Aorta (tissue), 5 donors: ENCODE measurements at regions not wholly inside any gene's neighbourhood (a gene's known extent, or its start where the extent isn't known, plus 50 kb on each side); places are given as distances from the start of the nearest gene placed in this dataset.

Source experiments
- ATAC-seq: fragments of 200-7000 bp; cut with Tn5 transposase; one replicate; pipeline ENCODE4 v1.9.1; 2022; ENCODE audit warnings: moderate library complexity; ENCODE audit not compliant: low FRiP score
- DNase-seq, 2 donors: peaks; one replicate each; pipeline ENCODE4 v3.0.0-alpha.2; 2020
- H3K27ac ChIP-seq, 2 donors: one replicate each; pipeline ENCODE4 v1.5.1; 2013; ENCODE audit warnings: low read length in 2 of 2, mild to moderate bottlenecking in 2 of 2, moderate library complexity in 2 of 2, control low read depth in 1 of 2, inconsistent platforms in 1 of 2, low read depth in 1 of 2
- H3K27me3 ChIP-seq, 2 donors: one replicate each; pipeline ENCODE4 v1.6.1; 2013; ENCODE audit warnings: control low read depth in 1 of 2, low read length in 1 of 2, mild to moderate bottlenecking in 1 of 2, moderate library complexity in 1 of 2; ENCODE audit not compliant: insufficient read depth in 2 of 2, control insufficient read depth in 1 of 2
- H3K36me3 ChIP-seq, 2 donors: one replicate each; pipeline ENCODE4 v1.6.1; 2013; ENCODE audit warnings: control low read depth in 1 of 2, low read length in 1 of 2, mild to moderate bottlenecking in 1 of 2; ENCODE audit not compliant: insufficient read depth in 2 of 2, control insufficient read depth in 1 of 2
- H3K4me1 ChIP-seq, 2 donors: one replicate each; pipeline ENCODE4 v1.6.1; 2013; ENCODE audit warnings: low read length in 2 of 2, control low read depth in 1 of 2, mild to moderate bottlenecking in 1 of 2, moderate library complexity in 1 of 2; ENCODE audit not compliant: insufficient read depth in 2 of 2, control insufficient read depth in 1 of 2
- H3K4me3 ChIP-seq, 2 donors: one replicate each; pipeline ENCODE4 v1.5.1; 2013; ENCODE audit warnings: low read length in 2 of 2, control low read depth in 1 of 2, mild to moderate bottlenecking in 1 of 2
- H3K9me3 ChIP-seq: one replicate; pipeline ENCODE4 v1.6.1; 2013; ENCODE audit warnings: mild to moderate bottlenecking, low read length; ENCODE audit not compliant: control insufficient read depth
- WGBS, 2 donors: extraction: QIAGEN DNeasy Blood & Tissue Kit; methylation state at CpG; one replicate each; pipeline ENCODE4 v1.1.7; 2013; 5-methylcytosine and 5-hydroxymethylcytosine counted together
- intact Hi-C, 2 donors: fragments of 100-400 bp; cut with DNase I; formaldehyde crosslinking; loops; one replicate each; pipeline versions ENCODE4 v1.14.2 to v1.15.0; 2022
- donor health status: healthy with polysubstance abuse.
- donor health status: Bipolar disorder and iron deficiency.
- donor health status: DM: no; HTN: no; CAD: no.
- donor health status: DM: no; HTN: no; CAD: no.
- donor health status: DM: yes; HTN: yes; CAD: no.

- ATAC-seq (no peak), DNase-seq (no peak)
- no peak overlapping the region for H3K27ac ChIP-seq
- no peaks in the 10 kb centered on the region for H3K4me1 ChIP-seq
- H3K27me3 ChIP-seq: no peaks in the 10 kb centered on the region
- WGBS, 2 donors: 89 to 90% methylated on average over 2 of the region's 2 CpGs
- no peaks in the 10 kb centered on the region for H3K9me3 ChIP-seq
- intact Hi-C loops: no loop called here
- no peak overlapping the region for H3K4me3 ChIP-seq
- H3K36me3 ChIP-seq: no peaks in the 10 kb centered on the region
These were observed 931.7 kb downstream of the CENPC start for GRCh38 chr4:66613591-66613990.

- 94 to 98% methylated on average over 2 of the region's 2 CpGs for WGBS, 2 donors
- H3K9me3 ChIP-seq: no peaks in the 10 kb centered on the region
- DNase-seq (no peak), ATAC-seq (no peak)
- H3K4me3 ChIP-seq: no peak overlapping the region
- no peaks in the 10 kb centered on the region for H3K36me3 ChIP-seq
- H3K4me1 ChIP-seq: no peaks in the 10 kb centered on the region
- intact Hi-C loops: no loop called here
- no peak overlapping the region for H3K27ac ChIP-seq
- no peaks in the 10 kb centered on the region for H3K27me3 ChIP-seq
These were observed 936.3 kb downstream of the CENPC start for GRCh38 chr4:66609014-66609413.

GRCh38 chr4:66606908-66607307, 936.6 kb upstream of the EPHA5 start:
- Histone ChIP-seq H3K27me3 (no peaks in the 10 kb centered on the region), H3K4me1 (no peaks in the 10 kb centered on the region), H3K27ac (no peak overlapping the region), H3K9me3 (no peaks in the 10 kb centered on the region), H3K36me3 (no peaks in the 10 kb centered on the region), H3K4me3 (no peak overlapping the region)
- intact Hi-C loops: no loop called here
- no peak for DNase-seq
- no peak for ATAC-seq

- Histone ChIP-seq H3K27ac (no peak overlapping the region), H3K4me3 (no peak overlapping the region), H3K36me3 (no peaks in the 10 kb centered on the region), H3K9me3 (no peaks in the 10 kb centered on the region), H3K27me3 (no peaks in the 10 kb centered on the region), H3K4me1 (no peaks in the 10 kb centered on the region)
- DNase-seq (no peak), ATAC-seq (no peak)
- intact Hi-C loops: no loop called here
These were observed 935.9 kb upstream of the EPHA5 start for GRCh38 chr4:66606215-66606614.

- Histone ChIP-seq H3K9me3 (no peaks in the 10 kb centered on the region), H3K27ac (no peak overlapping the region), H3K27me3 (no peaks in the 10 kb centered on the region), H3K36me3 (no peaks in the 10 kb centered on the region), H3K4me3 (no peak overlapping the region), H3K4me1 (no peaks in the 10 kb centered on the region)
- ATAC-seq (no peak), DNase-seq (no peak)
- intact Hi-C loops: no loop called here
These were observed 933.9 kb upstream of the EPHA5 start for GRCh38 chr4:66604192-66604591.

- H3K4me3 ChIP-seq: no peak overlapping the region
- DNase-seq: no peak
- intact Hi-C loops: no loop called here
- no peaks in the 10 kb centered on the region for H3K27me3 ChIP-seq
- no peak overlapping the region for H3K27ac ChIP-seq
- no peaks in the 10 kb centered on the region for H3K4me1 ChIP-seq
- H3K36me3 ChIP-seq: no peaks in the 10 kb centered on the region
- ATAC-seq: no peak
- H3K9me3 ChIP-seq: no peaks in the 10 kb centered on the region
These were observed 932.3 kb upstream of the EPHA5 start for GRCh38 chr4:66602622-66603021.

GRCh38 chr4:66591968-66592367, 921.7 kb upstream of the EPHA5 start:
- ATAC-seq (no peak), DNase-seq (no peak)
- no peaks in the 10 kb centered on the region for H3K4me1 ChIP-seq
- no peaks in the 10 kb centered on the region for H3K9me3 ChIP-seq
- H3K27me3 ChIP-seq: no peaks in the 10 kb centered on the region
- intact Hi-C loops: no loop called here
- H3K36me3 ChIP-seq: no peaks in the 10 kb centered on the region
- H3K27ac ChIP-seq: no peak overlapping the region
- H3K4me3 ChIP-seq: no peak overlapping the region

- H3K9me3 ChIP-seq: no peaks in the 10 kb centered on the region
- 62 to 78% methylated on average over 1 of the region's 1 CpG for WGBS, 2 donors
- DNase-seq (no peak), ATAC-seq (no peak)
- intact Hi-C loops: no loop called here
- H3K4me1 ChIP-seq: no peaks in the 10 kb centered on the region
- H3K4me3 ChIP-seq: no peak overlapping the region
- H3K27ac ChIP-seq: no peak overlapping the region
- no peaks in the 10 kb centered on the region for H3K36me3 ChIP-seq
- no peaks in the 10 kb centered on the region for H3K27me3 ChIP-seq
These were observed 920.4 kb upstream of the EPHA5 start for GRCh38 chr4:66590488-66591215.

GRCh38 chr4:66589183-66589582, 918.9 kb upstream of the EPHA5 start:
- Histone ChIP-seq H3K4me1 (no peaks in the 10 kb centered on the region), H3K27ac (no peak overlapping the region), H3K36me3 (no peaks in the 10 kb centered on the region), H3K4me3 (no peak overlapping the region), H3K27me3 (peaks cover 0 to 1% of the 10 kb centered on the region in 2 donors), H3K9me3 (no peaks in the 10 kb centered on the region)
- WGBS, 2 donors: 16 to 23% methylated on average over 1 of the region's 1 CpG
- DNase-seq: no peak
- ATAC-seq: no peak
- intact Hi-C loops: no loop called here
